Right lobe of liver (tissue), 4 donors: ENCODE measurements at regions not wholly inside any gene's neighbourhood (a gene's known extent, or its start where the extent isn't known, plus 50 kb on each side); places are given as distances from the start of the nearest gene placed in this dataset.

Experiments
- POLR2A ChIP-seq: fragments of 450-650 bp; IDR thresholded peaks from one replicate; pipeline ENCODE4 v1.6.1; 2017; ENCODE audit warnings: antibody characterized with exemption, mild to moderate bottlenecking
- TF ChIP-seq, protein P1 (sequence below), 4 donors: fragments of 200-600 bp in 3 of 4; fragments of 450-650 bp in 1 of 4; IDR thresholded peaks; one replicate each; pipeline versions ENCODE4 v1.5.1 to v1.8.0; 2016 to 2022; ENCODE audit warnings: antibody characterized with exemption in 4 of 4, mild to moderate bottlenecking in 2 of 4
- donor health status: DM: no; HTN: no; CAD: no.
- donor health status: DM: no; HTN: no; CAD: no.
- donor health status: DM: no; HTN: yes; CAD: no.

DNA sequence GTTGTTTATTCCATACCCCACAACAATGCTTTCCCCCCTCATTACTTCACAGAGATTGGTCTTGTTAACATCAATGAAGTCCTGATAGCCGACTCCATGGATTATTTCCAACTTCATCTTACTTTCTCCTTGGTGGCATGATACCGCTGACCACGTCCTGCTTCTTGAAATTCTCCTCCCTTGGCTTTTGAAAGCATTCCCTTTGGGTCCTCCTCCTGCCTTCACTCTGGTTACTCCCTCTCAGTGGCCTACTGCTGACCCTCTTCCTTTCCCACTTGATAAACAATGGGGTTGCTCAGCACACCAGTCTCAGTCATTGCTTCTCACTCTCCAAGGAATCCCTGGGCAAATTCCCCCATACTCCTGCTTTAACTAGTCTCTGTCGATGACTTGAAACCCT is 283.9 kb downstream of the SEC61B start:
- TF ChIP-seq, protein P1, sequence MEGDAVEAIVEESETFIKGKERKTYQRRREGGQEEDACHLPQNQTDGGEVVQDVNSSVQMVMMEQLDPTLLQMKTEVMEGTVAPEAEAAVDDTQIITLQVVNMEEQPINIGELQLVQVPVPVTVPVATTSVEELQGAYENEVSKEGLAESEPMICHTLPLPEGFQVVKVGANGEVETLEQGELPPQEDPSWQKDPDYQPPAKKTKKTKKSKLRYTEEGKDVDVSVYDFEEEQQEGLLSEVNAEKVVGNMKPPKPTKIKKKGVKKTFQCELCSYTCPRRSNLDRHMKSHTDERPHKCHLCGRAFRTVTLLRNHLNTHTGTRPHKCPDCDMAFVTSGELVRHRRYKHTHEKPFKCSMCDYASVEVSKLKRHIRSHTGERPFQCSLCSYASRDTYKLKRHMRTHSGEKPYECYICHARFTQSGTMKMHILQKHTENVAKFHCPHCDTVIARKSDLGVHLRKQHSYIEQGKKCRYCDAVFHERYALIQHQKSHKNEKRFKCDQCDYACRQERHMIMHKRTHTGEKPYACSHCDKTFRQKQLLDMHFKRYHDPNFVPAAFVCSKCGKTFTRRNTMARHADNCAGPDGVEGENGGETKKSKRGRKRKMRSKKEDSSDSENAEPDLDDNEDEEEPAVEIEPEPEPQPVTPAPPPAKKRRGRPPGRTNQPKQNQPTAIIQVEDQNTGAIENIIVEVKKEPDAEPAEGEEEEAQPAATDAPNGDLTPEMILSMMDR (IDR thresholded peaks at IDR 0.05) = no peak
- no peak for TF ChIP-seq POLR2A
